GM23248 (cell line): ENCODE measurements at regions not wholly inside any gene's neighbourhood (a gene's known extent, or its start where the extent isn't known, plus 50 kb on each side); places are given as distances from the start of the nearest gene placed in this dataset.

Experiments used
- EZH2 ChIP-seq: fragments of 200-600 bp; sonication (generic); IDR thresholded peaks from 2 replicates; pipeline ENCODE4 v1.6.1; 2018; ENCODE audit warnings: antibody characterized with exemption, mild to moderate bottlenecking; ENCODE audit not compliant: insufficient read depth, poor library complexity, severe bottlenecking
- EZH2phosphoT487 ChIP-seq: fragments of 200-600 bp; sonication (generic); IDR thresholded peaks from 2 replicates; pipeline ENCODE4 v1.6.1; 2018; ENCODE audit warnings: antibody characterized with exemption, moderate library complexity, mild to moderate bottlenecking, low read depth; ENCODE audit not compliant: insufficient read depth

DNA sequence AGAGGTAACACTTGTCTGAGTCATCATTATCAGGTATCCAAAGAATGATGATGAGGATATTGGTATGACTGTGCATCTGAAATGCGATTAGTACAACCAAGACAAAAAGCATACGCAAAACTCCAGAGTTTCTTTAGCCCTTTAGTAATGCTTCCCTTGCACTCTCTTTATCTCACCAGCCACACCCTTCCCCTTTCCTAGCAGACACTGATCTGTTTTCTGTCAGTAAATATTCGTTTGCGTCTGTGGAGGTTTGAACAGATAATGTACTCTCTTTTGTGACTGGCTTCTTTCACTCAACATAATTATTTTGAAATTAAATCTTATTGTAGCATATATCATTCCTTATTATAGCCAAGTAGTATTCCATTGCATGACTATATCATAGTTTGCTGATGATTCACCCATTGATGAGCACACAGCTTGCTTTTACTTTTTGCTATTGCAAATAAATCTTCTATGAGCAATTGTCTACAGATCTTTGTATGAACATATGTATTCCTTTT lies 775.7 kb downstream of the SLC6A15 start:
- TF ChIP-seq EZH2 (no peak), EZH2phosphoT487 (no peak)
